Sigmoid colon (tissue), 4 donors: ENCODE measurements at regions not wholly inside any gene's neighbourhood (a gene's known extent, or its start where the extent isn't known, plus 50 kb on each side); places are given as distances from the start of the nearest gene placed in this dataset.

ENCODE experiments used
- EP300 ChIP-seq, 4 donors: sonication (generic); formaldehyde crosslinking; IDR thresholded peaks; one replicate each; pipeline ENCODE4 v1.6.1; 2017; ENCODE audit warnings: antibody characterized with exemption in 4 of 4
- POLR2A ChIP-seq, 2 donors: fragments of 450-650 bp; IDR thresholded peaks; one replicate each; pipeline ENCODE4 v1.6.1; 2016; ENCODE audit warnings: antibody characterized with exemption in 2 of 2, mild to moderate bottlenecking in 2 of 2, moderate library complexity in 2 of 2

DNA sequence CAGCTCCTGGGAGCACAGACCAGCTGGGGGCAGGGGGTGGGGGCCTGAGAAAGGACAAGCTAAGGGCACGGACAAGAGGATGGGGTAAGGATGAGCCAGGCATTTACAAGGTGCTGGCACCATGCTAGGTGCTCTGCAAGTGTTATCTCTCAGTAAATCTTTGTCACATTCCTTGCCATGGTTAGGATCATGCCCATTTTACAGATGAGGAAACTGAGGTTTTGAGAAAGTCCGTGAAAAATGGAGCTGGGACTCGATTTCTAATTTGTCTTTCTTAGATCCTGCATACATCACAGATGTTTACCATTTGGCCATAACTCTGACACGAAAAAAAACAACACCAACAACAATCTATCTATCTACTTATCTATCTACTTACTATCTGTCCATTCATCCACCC is 429.7 kb downstream of the MIAT start:
- TF ChIP-seq POLR2A (IDR thresholded peaks at IDR 0.05) (no peak), EP300 (IDR thresholded peaks at IDR 0.05) (no peak)
